ENCODE measurements at regions not wholly inside any gene's neighbourhood (a gene's known extent, or its start where the extent isn't known, plus 50 kb on each side); places are given as distances from the start of the nearest gene placed in this dataset.

GRCh38 chr4:149870008-149870407, 54.4 kb upstream of the IQCM start:
- Mint-ChIP-seq H3K4me3 (no peak overlapping the region), H3K27ac (no peak overlapping the region), H3K4me1 (no peaks in the 10 kb centered on the region), H3K36me3 (ENCODE audit: low read depth) (no peaks in the 10 kb centered on the region), H3K9me3 (peaks cover 3% of the 10 kb centered on the region), H3K27me3 (ENCODE audit: low read depth) (no peaks in the 10 kb centered on the region)
- TF ChIP-seq CTCF (IDR thresholded peaks at IDR 0.05; ENCODE audit: unreplicated experiment in 3 of 3) = no peak

GRCh38 chr4:149881744-149882143, 66.1 kb upstream of the IQCM start:
- Mint-ChIP-seq H3K36me3 (ENCODE audit: low read depth) (no peaks in the 10 kb centered on the region), H3K9me3 (no peaks in the 10 kb centered on the region), H3K27ac (no peak overlapping the region), H3K27me3 (ENCODE audit: low read depth) (peaks cover 4% of the 10 kb centered on the region), H3K4me3 (no peak overlapping the region), H3K4me1 (peaks cover 7% of the 10 kb centered on the region)
- TF ChIP-seq CTCF (IDR thresholded peaks at IDR 0.05; ENCODE audit: unreplicated experiment in 3 of 3) = no peak

- Mint-ChIP-seq H3K4me1 (peaks cover 7% of the 10 kb centered on the region), H3K36me3 (ENCODE audit: low read depth) (no peaks in the 10 kb centered on the region), H3K27ac (no peak overlapping the region), H3K27me3 (ENCODE audit: low read depth) (peaks cover 4% of the 10 kb centered on the region), H3K4me3 (no peak overlapping the region), H3K9me3 (no peaks in the 10 kb centered on the region)
- TF ChIP-seq CTCF (IDR thresholded peaks at IDR 0.05; ENCODE audit: unreplicated experiment in 3 of 3) = no peak
Measured at GRCh38 chr4:149882251-149882650, 66.6 kb upstream of the IQCM start.

- no peak for TF ChIP-seq CTCF (IDR thresholded peaks at IDR 0.05; ENCODE audit: unreplicated experiment in 3 of 3)
- Mint-ChIP-seq H3K27ac (no peak overlapping the region), H3K9me3 (no peaks in the 10 kb centered on the region), H3K4me1 (peaks cover 7% of the 10 kb centered on the region), H3K27me3 (ENCODE audit: low read depth) (peaks cover 4% of the 10 kb centered on the region), H3K4me3 (no peak overlapping the region), H3K36me3 (ENCODE audit: low read depth) (no peaks in the 10 kb centered on the region)
Measured at GRCh38 chr4:149884046-149884445, 68.4 kb upstream of the IQCM start.

GRCh38 chr4:149884529-149885181, 69.0 kb upstream of the IQCM start:
- Mint-ChIP-seq H3K36me3 (ENCODE audit: low read depth) (no peaks in the 10 kb centered on the region), H3K9me3 (no peaks in the 10 kb centered on the region), H3K27ac (no peak overlapping the region)

More at GRCh38 chr4:149884529-149885181, 69.0 kb upstream of the IQCM start:
- Mint-ChIP-seq H3K4me3 (no peak overlapping the region), H3K4me1 (peaks cover 8% of the 10 kb centered on the region), H3K27me3 (ENCODE audit: low read depth) (peaks cover 4% of the 10 kb centered on the region)
- no peak for TF ChIP-seq CTCF (IDR thresholded peaks at IDR 0.05; ENCODE audit: unreplicated experiment in 3 of 3)

Data from nephron (organoid).